GM19035 (cell line): ENCODE measurements at regions not wholly inside any gene's neighbourhood (a gene's known extent, or its start where the extent isn't known, plus 50 kb on each side); places are given as distances from the start of the nearest gene placed in this dataset.

ENCODE experiments used
- ATAC-seq: cut with Tn5 transposase; IDR thresholded peaks from one replicate; pipeline ENCODE4 v1.9.1; 2021; ENCODE audit not compliant: unreplicated experiment

DNA sequence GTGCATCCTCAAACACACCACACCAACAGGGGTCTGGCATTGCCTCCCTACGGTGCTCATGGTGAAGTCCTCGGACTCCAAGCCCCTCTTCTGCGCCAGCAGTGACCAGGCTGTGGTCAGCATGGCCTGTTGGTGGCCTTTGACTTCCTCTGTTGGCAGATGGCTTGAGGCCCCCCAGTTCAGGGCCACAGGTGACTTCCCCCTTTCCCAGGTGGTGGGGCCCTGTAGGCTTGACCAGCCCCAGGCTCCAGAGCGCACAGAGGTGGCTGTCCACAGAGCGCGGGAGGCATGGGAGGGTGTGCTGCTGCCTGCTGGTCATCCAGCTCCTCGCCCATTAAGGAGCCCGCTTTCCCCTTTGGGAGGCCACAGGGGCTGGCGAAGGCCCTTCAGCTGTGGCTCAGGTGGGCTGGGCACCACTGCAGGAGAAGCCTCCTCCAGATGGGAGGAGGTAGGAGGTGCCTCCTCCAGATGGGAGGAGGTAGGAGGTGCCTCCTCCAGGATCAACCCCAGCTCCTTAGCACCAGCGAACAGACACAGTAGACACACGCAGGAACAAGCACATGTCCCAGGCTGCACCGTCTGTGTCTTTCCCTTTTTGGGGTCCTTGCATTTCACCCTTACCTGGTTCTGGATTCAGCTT lies 52.1 kb upstream of the BHLHE23 start:
- no peak for ATAC-seq

DNA sequence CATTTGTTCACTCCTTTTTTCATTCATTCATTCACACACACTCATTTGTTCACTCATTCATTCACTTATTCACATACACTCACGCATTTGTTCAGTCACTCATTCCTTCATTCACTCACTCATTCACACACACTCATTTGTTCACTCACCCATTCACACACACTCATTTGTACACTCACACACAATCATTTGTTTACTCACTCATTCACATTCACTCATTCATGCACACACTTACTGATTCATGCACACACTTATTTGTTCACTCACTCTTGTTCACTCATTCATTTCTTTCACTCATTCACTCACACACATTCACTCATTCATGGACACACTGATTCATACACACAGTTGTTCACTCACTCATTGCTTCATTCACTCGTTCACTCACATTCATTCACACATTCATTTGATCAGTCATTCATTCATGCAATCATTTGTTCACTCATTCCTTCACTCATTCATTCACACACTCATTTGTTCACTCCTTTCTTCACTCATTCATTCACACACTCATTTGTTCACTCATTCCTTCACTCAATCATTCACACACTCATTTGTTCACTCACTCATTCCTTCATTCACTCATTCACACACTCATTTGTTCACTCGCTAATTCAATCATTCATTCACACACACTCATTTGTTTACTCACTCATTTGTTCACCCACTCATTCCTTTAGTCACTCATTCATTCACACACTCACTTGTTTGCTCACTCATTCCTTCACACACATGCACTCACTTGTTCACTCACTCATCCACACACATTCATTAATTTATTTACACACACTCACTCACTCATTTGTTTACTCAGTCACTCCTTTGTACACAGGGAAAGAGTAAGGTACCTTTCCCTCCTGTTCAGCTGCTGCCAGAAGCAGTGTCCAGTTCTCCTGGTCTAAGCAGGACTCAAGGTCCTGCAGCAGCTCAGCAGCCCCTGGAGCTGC lies 50.7 kb upstream of the BHLHE23 start:
- no peak for ATAC-seq

DNA sequence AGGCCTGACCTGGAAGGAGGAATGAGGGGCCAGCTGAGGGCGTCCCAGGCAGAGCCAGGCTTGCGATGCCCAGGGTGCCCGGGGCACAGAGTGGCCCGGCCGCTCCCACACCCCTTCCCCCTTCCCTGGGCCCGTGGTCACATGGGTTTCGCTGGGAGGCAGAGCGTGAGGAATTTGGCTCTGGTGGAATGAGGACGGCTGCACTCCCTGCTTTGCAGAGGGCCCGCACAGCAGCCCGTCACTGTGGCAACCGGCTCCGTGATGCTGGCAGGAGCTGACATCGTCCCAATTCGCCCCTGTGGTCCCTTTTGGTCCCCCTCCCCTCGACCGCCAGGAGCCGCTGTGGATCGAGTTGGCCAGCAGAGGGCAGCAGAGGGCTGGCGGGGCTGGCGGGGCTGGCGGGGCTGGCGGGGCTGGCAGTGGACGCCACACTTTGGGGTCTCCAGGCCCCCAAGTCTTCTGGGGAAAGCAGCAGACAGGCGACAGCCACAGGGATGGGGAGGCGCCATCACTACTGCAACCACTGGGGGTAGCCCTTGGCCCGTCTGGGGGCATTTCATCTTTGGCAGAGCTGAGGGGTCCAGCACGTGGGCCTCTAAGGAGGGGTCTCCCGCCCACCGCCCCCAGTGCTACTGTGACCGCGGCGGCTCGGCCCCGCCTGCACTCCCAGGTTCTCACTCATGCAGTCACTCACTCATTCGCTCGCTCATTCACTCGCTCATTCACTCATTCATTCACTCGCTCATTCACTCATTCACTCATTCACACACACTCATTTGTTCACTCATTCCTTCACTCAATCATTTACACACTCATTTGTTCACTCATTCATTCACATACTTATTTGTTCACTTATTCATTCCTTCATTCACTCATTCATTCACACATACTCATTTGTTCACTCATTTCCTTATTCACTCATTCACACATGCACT lies 49.7 kb upstream of the BHLHE23 start:
- ATAC-seq, result no peak
